Keratinocyte (primary cell): ENCODE measurements at regions not wholly inside any gene's neighbourhood (a gene's known extent, or its start where the extent isn't known, plus 50 kb on each side); places are given as distances from the start of the nearest gene placed in this dataset.

Experiments
- DNase-seq: peaks from one replicate; pipeline ENCODE4 v3.0.0-alpha.2; 2011; ENCODE audit warnings: low read depth, missing footprints, low spot score
- FAIRE-seq: peaks from 2 replicates; lab custom pipeline; 2011; peaks lifted over from hg19 to GRCh38; lab: Jason Lieb, UNC
- H2AFZ ChIP-seq: 2 replicates; pipeline ENCODE4 v1.6.0; 2012; ENCODE audit warnings: low read length, control low read depth, inconsistent platforms; ENCODE audit not compliant: control insufficient read depth
- H3K27ac ChIP-seq: 2 replicates; pipeline ENCODE4 v1.5.1; 2011; ENCODE audit warnings: low read length; ENCODE audit not compliant: control insufficient read depth, insufficient read depth
- H3K27me3 ChIP-seq: 3 replicates; pipeline ENCODE4 v1.6.0; 2011; ENCODE audit warnings: low read length; ENCODE audit not compliant: control insufficient read depth, insufficient read depth; ENCODE audit errors: extremely low read depth
- H3K36me3 ChIP-seq, 2 experiments: 2 replicates in 1 of 2; 3 replicates in 1 of 2; pipeline ENCODE4 v1.5.1; 2011; ENCODE audit warnings: low read length in 2 of 2, mild to moderate bottlenecking in 1 of 2; ENCODE audit not compliant: control insufficient read depth in 2 of 2, insufficient read depth in 2 of 2; ENCODE audit errors: extremely low read depth in 1 of 2
- H3K4me1 ChIP-seq: 3 replicates; pipeline ENCODE4 v1.5.1; 2011; ENCODE audit warnings: low read length; ENCODE audit not compliant: control insufficient read depth, insufficient read depth; ENCODE audit errors: extremely low read depth
- H3K4me2 ChIP-seq: 3 replicates; pipeline ENCODE4 v1.6.0; 2011; ENCODE audit warnings: low read depth, low read length; ENCODE audit not compliant: control insufficient read depth, insufficient read depth; ENCODE audit errors: extremely low read depth
- H3K4me3 ChIP-seq, 3 experiments: fragments of 200-600 bp in 1 of 3; sonication (generic) in 1 of 3; 2 replicates in 2 of 3; 3 replicates in 1 of 3; pipeline ENCODE4 v1.5.1; 2011 to 2016; ENCODE audit warnings: low read length in 3 of 3, mild to moderate bottlenecking in 3 of 3, control low read depth in 2 of 3, inconsistent platforms in 1 of 3, low read depth in 1 of 3, mixed read lengths in 1 of 3, mixed run types in 1 of 3, moderate library complexity in 1 of 3; ENCODE audit not compliant: control insufficient read depth in 2 of 3, insufficient read depth in 2 of 3; ENCODE audit errors: extremely low read depth in 1 of 3
- H3K79me2 ChIP-seq: 2 replicates; pipeline ENCODE4 v1.6.0; 2012; ENCODE audit warnings: low read length; ENCODE audit not compliant: control insufficient read depth, insufficient read depth
- H3K9ac ChIP-seq: 3 replicates; pipeline ENCODE4 v1.6.0; 2011; ENCODE audit warnings: low read length; ENCODE audit not compliant: control insufficient read depth, insufficient read depth; ENCODE audit errors: extremely low read depth
- H3K9me1 ChIP-seq: 3 replicates; pipeline ENCODE4 v1.6.0; 2011; ENCODE audit warnings: low read length; ENCODE audit not compliant: control insufficient read depth, insufficient read depth; ENCODE audit errors: extremely low read depth
- H3K9me3 ChIP-seq: 2 replicates; pipeline ENCODE4 v1.5.1; 2012; ENCODE audit warnings: low read depth, low read length; ENCODE audit not compliant: control insufficient read depth
- H4K20me1 ChIP-seq: 3 replicates; pipeline ENCODE4 v1.6.0; 2011; ENCODE audit warnings: low read length; ENCODE audit not compliant: control insufficient read depth, insufficient read depth; ENCODE audit errors: extremely low read depth
- EZH2 ChIP-seq: IDR thresholded peaks from one replicate; pipeline ENCODE4 v1.6.1; 2012; ENCODE audit warnings: inconsistent platforms, mild to moderate bottlenecking, low read length, moderate library complexity
- dilution Hi-C: fragments of 300-500 bp; cut with MboI; formaldehyde crosslinking; loops from one replicate; pipeline ENCODE4 v1.7.0; 2020; ENCODE audit warnings: low sequenced_read_pairs; ENCODE audit not compliant: extremely low pct_ligation_motif_present
- TF ChIP-seq, protein P1 (sequence below), 3 experiments: IDR thresholded peaks in 1 of 3; conservative IDR thresholded peaks in 1 of 3; optimal IDR thresholded peaks in 1 of 3; 2 replicates in 2 of 3; 3 replicates in 1 of 3; pipeline versions ENCODE3 to v1.5.1; 2011; ENCODE audit warnings: low read length in 3 of 3, mild to moderate bottlenecking in 3 of 3, moderate library complexity in 2 of 3, control low read depth in 1 of 3, inconsistent platforms in 1 of 3; ENCODE audit not compliant: insufficient read depth in 2 of 3; ENCODE audit errors: extremely low read depth in 1 of 3

DNA sequence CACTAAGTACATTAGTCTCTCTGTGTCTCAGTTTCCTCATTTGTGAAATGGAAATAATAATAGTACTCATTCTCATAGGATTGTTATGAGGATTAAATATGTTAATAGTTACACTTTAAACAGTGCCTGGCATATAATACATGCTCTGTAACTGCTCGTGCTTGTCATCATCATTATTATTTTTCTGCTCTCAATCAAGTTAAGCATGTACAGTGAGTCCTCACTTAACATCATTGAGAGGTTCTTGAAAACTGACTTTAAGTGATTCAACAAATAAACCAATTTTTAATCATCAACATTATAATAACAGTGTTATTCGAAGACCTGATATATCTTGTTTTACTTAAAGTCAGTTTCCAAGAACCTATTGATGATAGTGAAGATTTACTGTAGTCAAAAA lies 322.3 kb downstream of the ZFHX3 start:
- Histone ChIP-seq H3K4me1 (no peaks in the 10 kb centered on the region), H3K4me2 (no peak overlapping the region), H3K9ac (no peak overlapping the region), H3K79me2 (no peaks in the 10 kb centered on the region), H3K9me1 (no peaks in the 10 kb centered on the region), H3K27ac (no peak overlapping the region), H3K36me3 (no peaks in the 10 kb centered on the region), H3K9me3 (no peaks in the 10 kb centered on the region), H4K20me1 (no peaks in the 10 kb centered on the region), H3K4me3 (no peak overlapping the region), H3K27me3 (no peaks in the 10 kb centered on the region), H2AFZ (no peak overlapping the region)
- dilution Hi-C loops: no loop called here
- no peak for DNase-seq
- no peak for FAIRE-seq
- TF ChIP-seq EZH2: no peak
- TF ChIP-seq, protein P1, sequence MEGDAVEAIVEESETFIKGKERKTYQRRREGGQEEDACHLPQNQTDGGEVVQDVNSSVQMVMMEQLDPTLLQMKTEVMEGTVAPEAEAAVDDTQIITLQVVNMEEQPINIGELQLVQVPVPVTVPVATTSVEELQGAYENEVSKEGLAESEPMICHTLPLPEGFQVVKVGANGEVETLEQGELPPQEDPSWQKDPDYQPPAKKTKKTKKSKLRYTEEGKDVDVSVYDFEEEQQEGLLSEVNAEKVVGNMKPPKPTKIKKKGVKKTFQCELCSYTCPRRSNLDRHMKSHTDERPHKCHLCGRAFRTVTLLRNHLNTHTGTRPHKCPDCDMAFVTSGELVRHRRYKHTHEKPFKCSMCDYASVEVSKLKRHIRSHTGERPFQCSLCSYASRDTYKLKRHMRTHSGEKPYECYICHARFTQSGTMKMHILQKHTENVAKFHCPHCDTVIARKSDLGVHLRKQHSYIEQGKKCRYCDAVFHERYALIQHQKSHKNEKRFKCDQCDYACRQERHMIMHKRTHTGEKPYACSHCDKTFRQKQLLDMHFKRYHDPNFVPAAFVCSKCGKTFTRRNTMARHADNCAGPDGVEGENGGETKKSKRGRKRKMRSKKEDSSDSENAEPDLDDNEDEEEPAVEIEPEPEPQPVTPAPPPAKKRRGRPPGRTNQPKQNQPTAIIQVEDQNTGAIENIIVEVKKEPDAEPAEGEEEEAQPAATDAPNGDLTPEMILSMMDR (optimal IDR thresholded peaks at IDR 0.05 in 1 of 3, IDR thresholded peaks at IDR 0.05 in 1 of 3, conservative IDR thresholded peaks at IDR 0.05 in 1 of 3; ENCODE audit: extremely low read depth in 1 of 3, insufficient read depth in 2 of 3, low read length in 3 of 3): no peak

DNA sequence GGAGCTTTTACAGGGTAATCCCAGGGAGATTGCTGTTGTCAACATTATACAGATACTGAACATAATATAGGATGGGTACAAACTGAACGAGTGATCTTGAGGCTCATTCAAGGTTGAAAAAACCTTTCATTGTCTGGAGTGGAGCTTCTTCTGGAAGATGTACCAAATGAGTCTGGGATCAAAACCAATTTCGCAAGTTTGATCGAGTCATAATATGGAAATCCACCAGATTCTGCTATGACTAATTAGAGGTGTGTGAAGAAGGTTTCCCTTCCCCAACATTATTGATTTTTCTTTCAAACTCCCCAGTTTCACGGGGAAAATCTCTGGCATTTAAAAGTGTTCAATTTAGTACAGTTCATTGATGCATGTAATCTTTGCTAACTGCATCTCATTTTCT lies 324.1 kb downstream of the ZFHX3 start:
- Histone ChIP-seq H3K79me2 (no peaks in the 10 kb centered on the region), H3K27me3 (no peaks in the 10 kb centered on the region), H3K9ac (no peak overlapping the region), H3K4me3 (no peak overlapping the region), H4K20me1 (no peaks in the 10 kb centered on the region), H2AFZ (no peak overlapping the region), H3K9me1 (no peaks in the 10 kb centered on the region), H3K4me1 (no peaks in the 10 kb centered on the region), H3K4me2 (no peak overlapping the region), H3K36me3 (no peaks in the 10 kb centered on the region), H3K9me3 (no peaks in the 10 kb centered on the region), H3K27ac (no peak overlapping the region)
- dilution Hi-C loops: no loop called here
- FAIRE-seq (no peak), DNase-seq (no peak)
- TF ChIP-seq, protein P1 (optimal IDR thresholded peaks at IDR 0.05 in 1 of 3, IDR thresholded peaks at IDR 0.05 in 1 of 3, conservative IDR thresholded peaks at IDR 0.05 in 1 of 3; ENCODE audit: extremely low read depth in 1 of 3, insufficient read depth in 2 of 3, low read length in 3 of 3): no peak
- TF ChIP-seq EZH2: no peak
